IMR-90 (cell line): ENCODE measurements at regions not wholly inside any gene's neighbourhood (a gene's known extent, or its start where the extent isn't known, plus 50 kb on each side); places are given as distances from the start of the nearest gene placed in this dataset.

Source experiments
- ATAC-seq: fragments of 200-7000 bp; cut with Tn5 transposase; 2 replicates; pipeline ENCODE4 v1.9.1; 2020; ENCODE audit warnings: low read depth, mild to moderate bottlenecking, moderate library complexity
- BruUV-seq: library from RNA; stranded (reverse); fragments of 400-500 nt; replicated peaks from 2 replicates; lab custom pipeline; 2021; lab: Mats Ljungman, UMichigan
- CTCF ChIA-PET: fragments of 300-600 bp; formaldehyde crosslinking; extraction: SDS; loops from one replicate; lab custom pipeline; 2021; ENCODE audit warnings: antibody characterized with exemption; lab: Yijun Ruan, JAX
- POLR2A ChIA-PET: fragments of 300-600 bp; sonication (Branson Sonifier 250); formaldehyde crosslinking; loops from one replicate; lab custom pipeline; 2022; ENCODE audit warnings: antibody characterized with exemption; ENCODE audit not compliant: unreplicated experiment; lab: Charles Lee
- DNase-seq: peaks from one replicate; pipeline ENCODE4 v3.0.0; 2013
- H2AFZ ChIP-seq: replicated peaks from 2 replicates; pipeline ENCODE3; 2013; ENCODE audit warnings: low read length, mild to moderate bottlenecking; ENCODE audit not compliant: poor library complexity
- H2AK5ac ChIP-seq: 2 replicates; pipeline ENCODE4 v1.6.1; 2013; ENCODE audit warnings: low read depth, low read length, inconsistent platforms
- H2AK9ac ChIP-seq: replicated peaks from 2 replicates; pipeline ENCODE3; 2013; ENCODE audit warnings: mild to moderate bottlenecking, low read depth, low read length, moderate library complexity; ENCODE audit not compliant: poor library complexity
- H2BK120ac ChIP-seq: 2 replicates; pipeline ENCODE4 v1.6.1; 2013; ENCODE audit warnings: low read depth, low read length, inconsistent platforms
- H2BK15ac ChIP-seq: 3 replicates; pipeline ENCODE4 v1.6.1; 2013; ENCODE audit warnings: low read depth, low read length, inconsistent platforms
- H2BK20ac ChIP-seq: 2 replicates; pipeline ENCODE4 v1.6.1; 2013; ENCODE audit warnings: low read depth, mild to moderate bottlenecking, inconsistent platforms, low read length, moderate library complexity
- H2BK5ac ChIP-seq: 2 replicates; pipeline ENCODE4 v1.6.1; 2013; ENCODE audit warnings: mild to moderate bottlenecking, low read depth, low read length, inconsistent platforms; ENCODE audit not compliant: poor library complexity, severe bottlenecking
- H3K14ac ChIP-seq: replicated peaks from 2 replicates; pipeline ENCODE4 v1.6.1; 2013; ENCODE audit warnings: low read depth, low read length, inconsistent platforms
- H3K18ac ChIP-seq: 2 replicates; pipeline ENCODE4 v1.6.1; 2013; ENCODE audit warnings: low read depth, low read length, control low read depth
- H3K23ac ChIP-seq: 2 replicates; pipeline ENCODE4 v1.6.1; 2013; ENCODE audit warnings: low read depth, low read length, inconsistent platforms
- H3K27ac ChIP-seq: 2 replicates; pipeline ENCODE4 v1.5.1; 2013; ENCODE audit warnings: mild to moderate bottlenecking, control low read depth, low read length; ENCODE audit not compliant: insufficient read depth
- H3K27me3 ChIP-seq: 2 replicates; pipeline ENCODE4 v1.6.1; 2013; ENCODE audit warnings: low read length; ENCODE audit not compliant: control insufficient read depth, insufficient read depth
- H3K36me3 ChIP-seq: 2 replicates; pipeline ENCODE4 v1.6.1; 2013; ENCODE audit warnings: low read length, mixed read lengths; ENCODE audit not compliant: control insufficient read depth, insufficient read depth
- H3K4ac ChIP-seq: 2 replicates; pipeline ENCODE4 v1.6.1; 2013; ENCODE audit warnings: low read depth, low read length, inconsistent platforms
- H3K4me1 ChIP-seq: 2 replicates; pipeline ENCODE4 v1.6.1; 2013; ENCODE audit warnings: low read length, mixed read lengths; ENCODE audit not compliant: control insufficient read depth, insufficient read depth
- H3K4me2 ChIP-seq: 2 replicates; pipeline ENCODE4 v1.6.1; 2013; ENCODE audit warnings: low read depth, mild to moderate bottlenecking, control low read depth, low read length, moderate library complexity
- H3K4me3 ChIP-seq: 2 replicates; pipeline ENCODE4 v1.5.1; 2013; ENCODE audit warnings: low read depth, mild to moderate bottlenecking, control low read depth, low read length, moderate library complexity; ENCODE audit not compliant: insufficient read depth
- H3K56ac ChIP-seq: 2 replicates; pipeline ENCODE4 v1.6.1; 2013; ENCODE audit warnings: low read length, inconsistent platforms; ENCODE audit not compliant: insufficient read depth; ENCODE audit errors: extremely low read depth
- H3K79me1 ChIP-seq, 2 experiments: 2 replicates each; pipeline ENCODE4 v1.6.1; 2013; ENCODE audit warnings: low read length in 2 of 2, inconsistent platforms in 1 of 2, low read depth in 1 of 2
- H3K9ac ChIP-seq: 2 replicates; pipeline ENCODE4 v1.6.1; 2013; ENCODE audit warnings: low read depth, low read length, control low read depth
- H3K9me1 ChIP-seq: 2 replicates; pipeline ENCODE4 v1.6.1; 2013; ENCODE audit warnings: low read length, inconsistent platforms; ENCODE audit not compliant: insufficient read depth
- H3K9me3 ChIP-seq: 2 replicates; pipeline ENCODE4 v1.6.1; 2013; ENCODE audit warnings: low read length; ENCODE audit not compliant: control insufficient read depth, insufficient read depth
- H4K20me1 ChIP-seq: 2 replicates; pipeline ENCODE4 v1.6.1; 2013; ENCODE audit warnings: low read length, inconsistent platforms; ENCODE audit not compliant: insufficient read depth
- H4K5ac ChIP-seq: 2 replicates; pipeline ENCODE4 v1.6.1; 2013; ENCODE audit warnings: mild to moderate bottlenecking, low read depth, low read length, control low read depth
- H4K8ac ChIP-seq, 2 experiments: 2 replicates each; pipeline ENCODE4 v1.6.1; 2013; ENCODE audit warnings: low read depth in 2 of 2, low read length in 2 of 2, control low read depth in 1 of 2, inconsistent platforms in 1 of 2
- H4K91ac ChIP-seq: 2 replicates; pipeline ENCODE4 v1.6.1; 2013; ENCODE audit warnings: low read depth, low read length, inconsistent platforms; ENCODE audit not compliant: insufficient read depth
- BHLHE40 ChIP-seq: fragments of 150-350 bp; IDR thresholded peaks from 2 replicates; pipeline ENCODE4 v1.6.1; 2016; ENCODE audit warnings: mild to moderate bottlenecking, low read depth, low read length
- CEBPB ChIP-seq: IDR thresholded peaks from 2 replicates; pipeline ENCODE4 v1.6.1; 2012; ENCODE audit warnings: low read depth, low read length, improper control_type of control experiment
- CHD1 ChIP-seq: IDR thresholded peaks from 2 replicates; pipeline ENCODE4 v1.6.1; 2012; ENCODE audit warnings: low read depth, low read length, improper control_type of control experiment
- FOS ChIP-seq: fragments of 150-350 bp; IDR thresholded peaks from 2 replicates; pipeline ENCODE4 v1.6.1; 2016; ENCODE audit warnings: low read depth, low read length
- MAFK ChIP-seq: IDR thresholded peaks from 2 replicates; pipeline ENCODE4 v1.6.1; 2012; ENCODE audit warnings: low read depth, low read length, improper control_type of control experiment
- MAZ ChIP-seq: IDR thresholded peaks from 2 replicates; pipeline ENCODE4 v1.6.1; 2012; ENCODE audit warnings: low read depth, mild to moderate bottlenecking, low read length, improper control_type of control experiment, moderate library complexity, borderline replicate concordance
- MXI1 ChIP-seq: IDR thresholded peaks from 2 replicates; pipeline ENCODE4 v1.6.1; 2012; ENCODE audit warnings: low read depth, mild to moderate bottlenecking, low read length, moderate library complexity, borderline replicate concordance
- RCOR1 ChIP-seq: IDR thresholded peaks from 2 replicates; pipeline ENCODE4 v1.6.1; 2012; ENCODE audit warnings: mild to moderate bottlenecking, low read length, improper control_type of control experiment; ENCODE audit not compliant: insufficient replicate concordance
- SMC3 ChIP-seq: fragments of 150-350 bp; IDR thresholded peaks from 2 replicates; pipeline ENCODE4 v1.6.1; 2016; ENCODE audit warnings: low read depth, mild to moderate bottlenecking, antibody characterized with exemption, low read length, moderate library complexity
- WGBS, 2 experiments: methylation state at CpG; one replicate each; pipeline versions ENCODE4 v1.1.5 to v1.1.7; 2013; ENCODE audit warnings: missing lambda C conversion rate in 2 of 2; ENCODE audit not compliant: insufficient read length in 1 of 2; ENCODE audit errors: extremely low coverage in 2 of 2; 5-methylcytosine and 5-hydroxymethylcytosine counted together
- dilution Hi-C: fragments of 300-500 bp; cut with HindIII; formaldehyde crosslinking; loops from one replicate; pipeline ENCODE4 v1.14.3; 2018; ENCODE audit warnings: low sequenced_read_pairs; ENCODE audit not compliant: unreplicated experiment
- in situ Hi-C: fragments of 300-500 bp; cut with MboI; formaldehyde crosslinking; loops from 3 replicates; pipeline ENCODE4 v1.14.3; 2019; ENCODE audit warnings: low sequenced_read_pairs, inconsistent platforms, mixed read lengths
- intact Hi-C: fragments of 100-400 bp; cut with micrococcal nuclease; formaldehyde crosslinking; loops from 2 replicates; pipeline ENCODE4 v1.10.0; 2022
- TF ChIP-seq, protein P1 (sequence below): conservative IDR thresholded peaks from 2 replicates; pipeline ENCODE4 v1.5.1; 2012; ENCODE audit warnings: mild to moderate bottlenecking, low read depth, low read length, improper control_type of control experiment
- TF ChIP-seq, protein P2 (sequence below): fragments of 150-350 bp; IDR thresholded peaks from 2 replicates; pipeline ENCODE4 v1.6.1; 2016; ENCODE audit warnings: low read depth, mild to moderate bottlenecking, low read length, moderate library complexity, borderline replicate concordance
- TF ChIP-seq, protein P3 (sequence below): fragments of 150-350 bp; IDR thresholded peaks from 2 replicates; pipeline ENCODE4 v1.6.1; 2017; ENCODE audit warnings: mild to moderate bottlenecking, antibody characterized with exemption, low read length, low read depth

DNA sequence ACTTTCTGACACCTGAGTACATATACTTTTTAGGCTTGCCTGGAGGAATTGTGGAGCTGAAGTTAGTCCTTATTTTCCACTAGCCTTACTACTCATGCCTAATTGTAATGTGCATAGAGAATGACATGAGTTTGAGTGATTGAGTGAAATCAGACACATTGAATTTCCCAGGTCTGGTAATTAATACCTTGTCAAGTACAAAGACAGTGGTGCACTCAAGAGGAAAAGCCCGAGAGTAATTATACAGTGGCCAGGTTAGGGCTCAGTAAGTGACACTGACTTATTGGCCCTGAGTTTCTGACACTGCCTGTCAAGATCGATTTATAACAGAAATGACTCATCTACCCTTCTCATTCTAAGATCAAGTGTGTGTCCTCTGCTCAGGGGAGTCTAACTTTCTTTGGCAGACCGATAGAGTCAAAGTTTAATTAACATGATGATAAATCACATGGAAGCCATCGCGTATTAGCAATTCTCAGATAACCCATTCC lies 288.3 kb downstream of the TPBG start:
- H3K56ac ChIP-seq = no peak overlapping the region
- no peaks in the 10 kb centered on the region for H4K20me1 ChIP-seq
- no peak overlapping the region for H3K4me3 ChIP-seq
- H3K27me3 ChIP-seq = no peaks in the 10 kb centered on the region; the same call in none of the 2 replicates
- WGBS, 2 experiments = no CpG with 5 or more reads among the region's 5 CpGs
- H2AK5ac ChIP-seq = no peak overlapping the region
- H3K18ac ChIP-seq = no peak overlapping the region
- H3K14ac ChIP-seq = no peak overlapping the region
- dilution Hi-C loops (no loop called here), in situ Hi-C loops (no loop called here), intact Hi-C loops (no loop called here)
- no peak overlapping the region for H3K27ac ChIP-seq
- BruUV-seq = no TSS peak
- H2BK5ac ChIP-seq = no peak overlapping the region
- TF ChIP-seq SMC3 (no peak), CHD1 (no peak), MAZ (no peak), BHLHE40 (no peak), MAFK (no peak), FOS (no peak), CEBPB (no peak), MXI1 (no peak), RCOR1 (no peak)
- TF ChIP-seq, protein P1, sequence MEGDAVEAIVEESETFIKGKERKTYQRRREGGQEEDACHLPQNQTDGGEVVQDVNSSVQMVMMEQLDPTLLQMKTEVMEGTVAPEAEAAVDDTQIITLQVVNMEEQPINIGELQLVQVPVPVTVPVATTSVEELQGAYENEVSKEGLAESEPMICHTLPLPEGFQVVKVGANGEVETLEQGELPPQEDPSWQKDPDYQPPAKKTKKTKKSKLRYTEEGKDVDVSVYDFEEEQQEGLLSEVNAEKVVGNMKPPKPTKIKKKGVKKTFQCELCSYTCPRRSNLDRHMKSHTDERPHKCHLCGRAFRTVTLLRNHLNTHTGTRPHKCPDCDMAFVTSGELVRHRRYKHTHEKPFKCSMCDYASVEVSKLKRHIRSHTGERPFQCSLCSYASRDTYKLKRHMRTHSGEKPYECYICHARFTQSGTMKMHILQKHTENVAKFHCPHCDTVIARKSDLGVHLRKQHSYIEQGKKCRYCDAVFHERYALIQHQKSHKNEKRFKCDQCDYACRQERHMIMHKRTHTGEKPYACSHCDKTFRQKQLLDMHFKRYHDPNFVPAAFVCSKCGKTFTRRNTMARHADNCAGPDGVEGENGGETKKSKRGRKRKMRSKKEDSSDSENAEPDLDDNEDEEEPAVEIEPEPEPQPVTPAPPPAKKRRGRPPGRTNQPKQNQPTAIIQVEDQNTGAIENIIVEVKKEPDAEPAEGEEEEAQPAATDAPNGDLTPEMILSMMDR = no peak
- TF ChIP-seq, protein P2, sequence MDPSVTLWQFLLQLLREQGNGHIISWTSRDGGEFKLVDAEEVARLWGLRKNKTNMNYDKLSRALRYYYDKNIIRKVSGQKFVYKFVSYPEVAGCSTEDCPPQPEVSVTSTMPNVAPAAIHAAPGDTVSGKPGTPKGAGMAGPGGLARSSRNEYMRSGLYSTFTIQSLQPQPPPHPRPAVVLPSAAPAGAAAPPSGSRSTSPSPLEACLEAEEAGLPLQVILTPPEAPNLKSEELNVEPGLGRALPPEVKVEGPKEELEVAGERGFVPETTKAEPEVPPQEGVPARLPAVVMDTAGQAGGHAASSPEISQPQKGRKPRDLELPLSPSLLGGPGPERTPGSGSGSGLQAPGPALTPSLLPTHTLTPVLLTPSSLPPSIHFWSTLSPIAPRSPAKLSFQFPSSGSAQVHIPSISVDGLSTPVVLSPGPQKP = no peak
- TF ChIP-seq, protein P3, sequence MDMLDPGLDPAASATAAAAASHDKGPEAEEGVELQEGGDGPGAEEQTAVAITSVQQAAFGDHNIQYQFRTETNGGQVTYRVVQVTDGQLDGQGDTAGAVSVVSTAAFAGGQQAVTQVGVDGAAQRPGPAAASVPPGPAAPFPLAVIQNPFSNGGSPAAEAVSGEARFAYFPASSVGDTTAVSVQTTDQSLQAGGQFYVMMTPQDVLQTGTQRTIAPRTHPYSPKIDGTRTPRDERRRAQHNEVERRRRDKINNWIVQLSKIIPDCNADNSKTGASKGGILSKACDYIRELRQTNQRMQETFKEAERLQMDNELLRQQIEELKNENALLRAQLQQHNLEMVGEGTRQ = no peak
- ChIA-PET CTCF (no interaction called here), POLR2A (no interaction called here)
- no peak overlapping the region for H2AK9ac ChIP-seq
- H3K4me1 ChIP-seq = no peaks in the 10 kb centered on the region
- no peaks in the 10 kb centered on the region for H3K36me3 ChIP-seq
- no peak overlapping the region for H3K23ac ChIP-seq
- no peak overlapping the region for H2AFZ ChIP-seq
- H3K9ac ChIP-seq = no peak overlapping the region
- ATAC-seq (no peak), DNase-seq (no peak)
- no peak overlapping the region for H4K8ac ChIP-seq
- no peak overlapping the region for H3K4me2 ChIP-seq
- no peaks in the 10 kb centered on the region for H3K9me1 ChIP-seq
- H4K5ac ChIP-seq = no peak overlapping the region
- no peak overlapping the region for H2BK15ac ChIP-seq
- no peaks in the 10 kb centered on the region; the same call in 1 of the 2 replicates for H3K9me3 ChIP-seq
- H2BK120ac ChIP-seq = no peak overlapping the region
- H3K79me1 ChIP-seq = no peaks in the 10 kb centered on the region
- H4K91ac ChIP-seq = no peak overlapping the region
- H2BK20ac ChIP-seq = no peak overlapping the region
- H3K4ac ChIP-seq = no peak overlapping the region
